Panc1 (cell line): ENCODE measurements at regions not wholly inside any gene's neighbourhood (a gene's known extent, or its start where the extent isn't known, plus 50 kb on each side); places are given as distances from the start of the nearest gene placed in this dataset.

Experiments
- CTCF ChIP-seq: fragments of 450-650 bp; IDR thresholded peaks from 2 replicates; pipeline ENCODE4 v1.5.1; 2017; ENCODE audit warnings: mild to moderate bottlenecking
- POLR2AphosphoS5 ChIP-seq: IDR thresholded peaks from 2 replicates; pipeline ENCODE4 v1.6.1; 2012; ENCODE audit warnings: mild to moderate bottlenecking, low read depth, low read length, moderate library complexity
- REST ChIP-seq, 2 experiments: IDR thresholded peaks; 2 replicates each; pipeline ENCODE4 v1.6.1; 2011 to 2012; ENCODE audit warnings: low read depth in 2 of 2, control low read depth in 1 of 2, low read length in 1 of 2, mild to moderate bottlenecking in 1 of 2, moderate library complexity in 1 of 2; ENCODE audit not compliant: insufficient read depth in 1 of 2
- SIN3A ChIP-seq: IDR thresholded peaks from 2 replicates; pipeline ENCODE4 v1.6.1; 2012; ENCODE audit warnings: low read depth, mild to moderate bottlenecking, low read length, moderate library complexity, borderline replicate concordance; ENCODE audit not compliant: insufficient read depth
- TCF7L2 ChIP-seq: IDR thresholded peaks from 2 replicates; pipeline ENCODE4 v1.6.1; 2011; ENCODE audit warnings: mild to moderate bottlenecking, low read depth, low read length, inconsistent platforms

GRCh38 chrX:43560247-43560946 lies 95.7 kb upstream of the MAOA start:
- TF ChIP-seq CTCF, result no peak
- no peak for TF ChIP-seq SIN3A
- TF ChIP-seq POLR2AphosphoS5, result no peak
- TF ChIP-seq TCF7L2, result no peak
- TF ChIP-seq REST (IDR thresholded peaks at IDR 0.05; ENCODE audit: insufficient read depth in 1 of 2, low read depth in 2 of 2, low read length in 1 of 2), result no peak
